KBM-7 (cell line): ENCODE measurements at regions not wholly inside any gene's neighbourhood (a gene's known extent, or its start where the extent isn't known, plus 50 kb on each side); places are given as distances from the start of the nearest gene placed in this dataset.

Experiments used
- DNase-seq: peaks from one replicate; pipeline ENCODE4 v3.0.0-alpha.2; 2015
- in situ Hi-C: fragments of 300-500 bp; cut with MboI; formaldehyde crosslinking; loops from 2 replicates; pipeline ENCODE4 v1.14.3; 2020; ENCODE audit warnings: low sequenced_read_pairs, low pct_unique_long_range_greater_than_20kb, mixed read lengths

DNA sequence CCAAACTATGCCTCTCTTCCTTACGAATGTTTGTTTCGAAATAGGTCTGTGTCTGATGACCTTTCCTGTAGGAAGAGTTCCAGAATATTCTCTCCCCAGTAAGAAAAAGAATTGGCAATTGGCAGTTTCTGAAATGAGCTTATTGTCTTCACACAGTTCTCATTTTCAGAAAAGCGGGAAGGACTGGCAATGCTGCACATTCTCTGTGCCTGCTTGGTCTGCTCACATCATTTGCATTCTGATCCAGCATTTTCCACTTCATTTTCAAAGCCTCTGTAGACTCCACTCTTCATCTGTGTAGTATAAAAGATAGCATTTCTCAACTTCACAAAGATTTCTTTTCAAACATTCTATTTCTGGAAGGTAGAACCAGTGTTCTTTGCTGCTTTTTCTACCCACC lies 120.6 kb upstream of the CCDC112 start:
- DNase-seq = no peak
- in situ Hi-C loops = no loop called here

DNA sequence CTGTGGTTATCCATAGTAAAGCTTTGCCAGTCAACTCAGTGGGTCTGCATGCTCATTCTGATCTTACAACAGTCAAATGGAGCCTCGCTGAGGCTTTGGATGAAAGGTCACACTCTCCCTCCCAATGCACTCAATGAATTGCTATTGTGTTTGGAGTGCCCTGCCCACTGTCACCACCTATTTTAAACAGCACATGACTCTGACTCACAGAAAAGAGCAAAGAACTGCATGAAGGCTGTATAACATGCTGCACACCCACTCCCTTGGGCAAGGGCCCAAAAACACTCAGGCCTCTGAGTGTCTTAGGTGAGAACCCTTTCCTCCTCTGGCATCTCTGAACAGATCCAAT lies 118.7 kb upstream of the CCDC112 start:
- in situ Hi-C loops = no loop called here
- DNase-seq = no peak

DNA sequence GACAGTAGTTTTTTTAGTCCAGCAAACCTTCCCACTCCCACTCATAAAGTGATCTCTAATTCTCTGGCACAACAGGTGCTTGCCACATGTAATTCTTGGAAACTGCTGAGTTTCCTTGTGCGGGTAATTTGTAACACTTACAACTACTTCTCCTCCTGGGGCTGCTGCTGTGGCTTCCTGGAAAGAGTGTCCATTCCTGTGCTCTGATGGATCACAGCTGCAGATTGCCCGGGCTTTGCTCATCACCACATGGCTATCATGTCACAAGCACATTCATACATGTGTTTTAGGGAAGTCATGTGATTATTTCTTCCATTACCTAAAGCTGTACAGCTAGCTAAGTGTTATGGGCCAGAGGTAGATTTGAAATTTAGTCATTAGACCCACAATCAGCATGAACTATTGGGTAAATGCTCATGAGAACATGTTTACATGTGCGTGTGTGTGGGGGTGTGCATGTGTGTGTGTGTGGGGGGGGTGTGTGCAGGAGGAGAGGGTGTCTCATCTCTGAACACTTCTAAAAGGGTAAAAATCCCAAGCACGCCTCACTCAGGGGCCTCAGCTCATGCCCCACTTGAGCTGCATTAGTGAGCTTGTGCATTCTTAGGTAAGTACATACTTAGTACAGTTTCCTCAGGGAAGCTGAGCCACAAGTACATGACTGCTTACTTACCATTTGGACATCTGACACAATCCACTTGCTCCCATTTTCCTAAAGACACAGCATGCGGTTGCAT lies 118.1 kb upstream of the CCDC112 start:
- DNase-seq = peak; percentile 31
- in situ Hi-C loops = no loop called here

DNA sequence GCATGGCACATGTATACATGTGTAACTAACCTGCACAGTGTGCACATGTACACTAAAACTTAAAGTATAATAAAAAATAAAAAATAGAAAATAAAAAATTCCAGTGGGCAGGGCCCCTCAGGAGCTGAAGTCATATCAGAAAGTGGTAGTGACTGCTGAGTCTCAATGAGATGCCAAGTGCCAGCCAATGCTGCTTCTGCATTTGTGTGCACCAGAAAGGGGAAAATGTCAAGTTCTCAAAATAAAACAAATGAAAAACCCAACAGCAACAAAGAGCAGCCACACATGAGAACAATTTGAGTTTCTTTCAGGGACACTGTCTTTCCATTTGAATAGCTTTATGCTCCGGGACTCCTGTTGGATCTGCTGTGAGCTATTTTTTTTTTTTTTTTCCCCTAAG lies 117.2 kb upstream of the CCDC112 start:
- in situ Hi-C loops = no loop called here
- no peak for DNase-seq

DNA sequence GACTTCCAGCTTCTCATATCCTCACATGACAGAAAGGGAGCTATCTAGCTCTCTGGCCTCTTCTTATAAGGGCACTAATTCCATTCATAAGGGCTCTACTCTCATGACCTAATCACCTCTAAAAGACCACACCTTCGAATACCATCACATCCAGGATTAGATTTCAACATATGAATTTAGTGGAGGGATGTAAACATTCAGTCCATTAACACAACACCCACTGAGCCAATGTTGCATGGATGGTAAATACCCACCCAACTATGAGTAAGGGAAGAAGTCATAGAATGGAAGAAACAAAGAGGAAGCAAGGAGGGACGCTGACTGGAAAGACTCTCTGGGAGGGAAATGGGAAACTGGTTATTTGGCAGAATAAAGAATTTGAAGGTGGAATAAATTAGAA lies 112.6 kb upstream of the CCDC112 start:
- in situ Hi-C loops = no loop called here
- DNase-seq = no peak

DNA sequence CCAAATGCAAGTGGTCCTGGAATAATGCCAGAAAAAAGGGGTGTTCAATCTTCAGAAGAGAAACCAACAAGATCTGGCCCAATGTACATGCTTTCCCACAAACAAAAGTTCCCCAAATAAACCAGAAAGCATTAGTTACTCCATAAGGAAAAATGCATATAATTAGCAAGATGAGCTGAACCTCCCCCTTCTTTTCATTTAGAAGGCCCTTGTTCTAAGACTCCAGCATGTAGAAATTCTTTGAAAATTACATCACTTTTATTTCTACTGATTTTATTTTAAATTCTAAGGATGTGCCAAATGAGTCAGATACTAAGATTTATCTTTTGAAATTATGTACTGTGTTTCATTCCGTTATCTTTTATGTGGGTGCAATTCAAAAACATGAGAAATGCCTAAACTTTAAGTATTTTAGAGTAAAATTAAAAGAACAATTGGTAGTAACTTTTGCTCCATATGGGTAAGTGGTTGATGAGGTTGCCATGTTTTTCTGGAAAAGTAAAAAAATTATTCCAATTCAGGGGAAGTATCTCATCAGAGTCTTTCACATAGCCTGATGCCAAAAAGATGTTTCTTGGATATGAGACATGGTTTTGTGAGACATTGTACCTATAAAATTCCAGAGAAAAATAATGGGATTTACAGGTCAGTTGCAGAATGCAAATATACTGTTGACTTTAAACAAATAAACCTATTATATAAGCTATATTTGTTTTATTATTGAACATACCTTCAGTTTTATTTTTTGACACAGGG lies 106.5 kb upstream of the CCDC112 start:
- no peak for DNase-seq
- in situ Hi-C loops = no loop called here

DNA sequence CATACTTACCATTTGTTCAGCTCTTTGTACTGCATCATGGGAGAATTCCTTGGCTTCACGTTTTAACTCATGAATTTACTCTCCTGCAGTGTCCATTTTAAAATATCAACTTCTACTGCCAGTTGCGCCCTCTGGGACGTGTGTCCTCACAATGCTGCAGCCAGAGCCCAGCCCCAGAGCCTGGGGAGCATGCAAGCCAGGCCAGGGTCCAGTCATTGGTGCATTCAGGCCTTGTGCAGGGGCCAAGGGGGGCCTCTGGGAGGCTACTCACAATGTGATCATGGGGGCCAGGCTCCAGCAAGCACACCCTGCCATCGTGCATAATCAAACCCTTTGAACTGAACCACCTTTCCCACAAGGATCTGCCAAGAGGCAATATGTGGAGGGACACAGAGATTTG lies 105.6 kb upstream of the CCDC112 start:
- in situ Hi-C loops = no loop called here

DNA sequence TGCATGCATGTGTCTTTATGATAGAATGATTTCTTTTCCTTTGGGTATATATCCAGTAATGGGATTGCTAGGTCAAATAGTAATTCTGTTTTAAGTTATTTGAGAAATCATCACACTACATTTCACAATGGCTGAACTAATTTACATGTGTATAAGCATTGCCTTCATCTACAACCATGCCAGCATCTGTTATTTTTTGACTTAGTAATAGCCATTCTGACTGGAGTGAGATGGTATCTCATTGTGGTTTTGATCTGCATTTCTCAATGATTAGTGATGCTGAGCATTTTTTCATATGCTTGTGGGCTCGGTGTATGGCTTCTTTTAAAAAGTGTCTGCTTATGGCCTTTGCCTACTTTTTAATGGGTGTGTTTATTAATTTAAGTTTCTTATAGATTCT lies 102.3 kb upstream of the CCDC112 start:
- no peak for DNase-seq
- in situ Hi-C loops = no loop called here

More for the DNA sequence above, 105.6 kb upstream of the CCDC112 start:
- no peak for DNase-seq

DNA sequence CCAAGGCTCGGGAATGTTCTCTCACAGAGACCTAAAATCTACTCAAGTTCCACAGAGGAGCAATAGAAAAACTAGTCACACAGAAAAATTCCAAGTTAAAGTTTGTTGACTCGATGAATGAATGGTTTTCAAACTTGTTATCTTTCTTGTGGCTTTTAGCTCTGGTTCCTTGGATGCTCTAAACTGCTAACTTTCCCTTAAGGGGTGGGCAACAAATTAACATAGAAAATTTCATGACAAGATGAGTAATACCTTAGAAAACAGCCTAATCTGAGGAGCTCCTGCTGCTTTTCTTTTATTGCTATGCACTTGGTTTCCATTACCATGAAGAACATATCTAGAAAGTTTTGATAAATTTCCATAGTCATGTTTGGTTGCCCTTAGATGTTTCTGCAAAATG lies 100.2 kb upstream of the CCDC112 start:
- DNase-seq = no peak
- in situ Hi-C loops = no loop called here

DNA sequence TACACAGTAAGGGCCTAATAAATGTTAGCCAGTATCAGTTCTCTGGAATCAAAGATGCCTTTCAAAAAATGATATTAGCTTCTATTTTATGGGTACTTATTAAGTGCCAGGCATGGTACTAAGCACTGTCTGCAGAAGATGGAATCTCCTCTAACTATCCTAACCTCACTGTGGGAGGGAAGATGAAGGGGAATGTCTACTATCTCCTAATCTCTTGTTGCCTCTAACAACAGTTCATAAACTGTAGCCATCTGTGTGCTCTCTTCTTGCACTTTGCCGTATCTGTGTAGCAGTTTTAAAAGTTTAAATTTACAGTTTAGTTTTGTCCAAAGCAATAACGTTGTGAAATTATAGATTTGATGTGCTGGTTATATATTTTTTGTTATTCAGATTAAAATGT lies 99.6 kb upstream of the CCDC112 start:
- in situ Hi-C loops = no loop called here

DNA sequence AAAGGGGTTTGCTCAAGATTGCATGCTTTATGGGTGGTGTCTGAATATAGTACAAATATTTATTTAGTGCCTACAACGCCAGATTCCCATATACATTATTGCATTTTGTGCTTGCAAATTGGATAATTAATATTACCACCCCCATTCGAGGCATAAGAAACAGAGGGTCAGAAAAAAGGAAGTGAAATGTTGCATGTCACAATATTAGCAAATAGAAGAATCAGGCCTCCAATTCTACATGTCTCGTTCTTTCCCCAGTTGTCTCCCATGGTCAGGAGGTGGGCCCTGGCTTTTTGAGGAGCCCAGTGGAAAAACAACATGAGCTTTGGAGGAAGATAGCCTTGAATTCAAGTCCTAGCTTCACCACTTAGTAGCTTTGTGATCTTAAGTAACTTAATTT lies 98.1 kb upstream of the CCDC112 start:
- DNase-seq = no peak
- in situ Hi-C loops = no loop called here

More for the DNA sequence above, 99.6 kb upstream of the CCDC112 start:
- DNase-seq = no peak

DNA sequence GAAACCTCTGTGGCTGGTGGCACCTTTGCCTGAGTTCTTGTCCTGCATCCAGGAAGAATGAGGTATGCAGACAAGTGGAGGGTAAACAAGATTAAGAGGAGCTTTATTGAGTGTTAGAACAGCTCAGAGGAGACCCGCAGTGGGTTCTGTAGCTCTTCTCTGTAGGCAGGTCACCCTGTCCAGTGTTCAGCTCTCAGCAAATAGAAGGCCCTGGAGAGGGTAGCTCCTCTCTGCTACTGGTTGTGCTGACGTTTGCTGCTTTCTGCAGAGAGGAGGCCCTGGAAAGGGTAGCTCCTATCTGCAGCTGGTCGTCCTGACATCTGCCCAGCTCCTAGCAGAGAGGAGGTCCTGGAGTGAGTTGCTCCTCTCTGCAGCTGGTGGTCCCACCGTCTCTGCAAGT lies 96.8 kb upstream of the CCDC112 start:
- DNase-seq = no peak
- in situ Hi-C loops = no loop called here

DNA sequence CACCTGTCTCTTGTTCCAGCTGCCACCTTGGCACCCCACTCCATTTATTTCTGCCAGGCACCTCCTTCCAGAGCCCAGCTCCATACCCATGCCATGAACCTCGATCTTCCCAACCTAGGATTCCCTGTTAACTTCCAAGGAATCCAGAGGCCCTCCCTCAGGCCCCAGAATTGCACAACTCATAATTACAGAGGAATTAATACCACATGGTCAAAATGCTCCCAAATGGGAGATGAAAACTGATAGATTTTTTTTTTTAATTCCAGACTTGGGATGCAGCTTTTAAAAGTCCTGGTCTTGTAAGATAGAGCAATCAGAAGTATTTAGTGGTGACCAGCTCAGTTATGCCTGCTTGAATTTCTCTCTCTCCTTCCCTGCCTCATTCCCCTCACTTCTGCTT lies 96.2 kb upstream of the CCDC112 start:
- DNase-seq = no peak
- in situ Hi-C loops = no loop called here

DNA sequence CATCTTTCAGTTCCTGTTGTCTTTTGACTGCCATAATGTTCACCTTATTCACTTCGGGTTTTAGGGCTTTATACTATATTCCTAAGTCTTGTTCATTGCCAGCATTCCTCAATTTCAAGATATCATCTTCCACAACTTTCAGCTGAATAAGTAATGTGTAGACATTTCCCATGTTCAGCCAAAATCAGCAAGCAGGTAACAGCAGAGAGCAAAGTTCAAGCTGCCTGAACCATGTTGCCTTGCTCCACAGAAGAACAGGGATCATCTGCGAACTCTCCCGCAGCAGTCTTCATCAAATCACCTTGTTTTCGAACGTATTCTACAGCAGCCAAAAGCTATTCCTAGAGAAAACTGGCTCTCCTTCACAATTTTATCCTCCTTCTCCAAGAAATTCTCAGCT lies 95.3 kb upstream of the CCDC112 start:
- in situ Hi-C loops = no loop called here

DNA sequence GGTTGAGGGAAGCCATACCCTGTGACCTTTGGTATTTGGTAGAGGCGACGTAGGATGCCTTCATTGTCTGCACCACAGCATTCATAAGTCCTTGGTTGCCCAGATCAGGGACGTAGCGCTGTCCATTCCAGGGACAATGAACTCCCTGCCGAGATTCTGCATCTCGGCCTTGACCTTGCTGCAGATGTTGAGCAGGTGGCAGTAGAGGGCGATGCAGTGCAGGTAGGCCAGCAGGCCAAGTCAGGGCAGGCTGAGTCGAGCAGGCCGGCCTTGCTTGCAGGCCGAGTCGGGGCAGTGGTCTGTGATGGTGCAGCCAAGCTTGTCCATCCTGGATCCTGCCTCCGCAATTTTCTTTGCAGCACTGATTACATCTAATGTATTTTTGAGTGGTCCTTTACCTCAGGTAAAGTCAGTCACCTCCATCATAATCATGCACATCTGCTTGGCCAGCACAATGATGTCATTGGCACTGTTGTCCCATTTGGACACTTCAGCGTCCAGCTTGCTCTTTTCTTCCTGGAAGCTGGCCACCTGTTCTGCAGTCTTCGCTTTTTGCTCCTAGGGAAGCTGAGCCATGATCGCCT lies 93.4 kb upstream of the CCDC112 start:
- in situ Hi-C loops = no loop called here
- no peak for DNase-seq

More for the DNA sequence above, 95.3 kb upstream of the CCDC112 start:
- no peak for DNase-seq

DNA sequence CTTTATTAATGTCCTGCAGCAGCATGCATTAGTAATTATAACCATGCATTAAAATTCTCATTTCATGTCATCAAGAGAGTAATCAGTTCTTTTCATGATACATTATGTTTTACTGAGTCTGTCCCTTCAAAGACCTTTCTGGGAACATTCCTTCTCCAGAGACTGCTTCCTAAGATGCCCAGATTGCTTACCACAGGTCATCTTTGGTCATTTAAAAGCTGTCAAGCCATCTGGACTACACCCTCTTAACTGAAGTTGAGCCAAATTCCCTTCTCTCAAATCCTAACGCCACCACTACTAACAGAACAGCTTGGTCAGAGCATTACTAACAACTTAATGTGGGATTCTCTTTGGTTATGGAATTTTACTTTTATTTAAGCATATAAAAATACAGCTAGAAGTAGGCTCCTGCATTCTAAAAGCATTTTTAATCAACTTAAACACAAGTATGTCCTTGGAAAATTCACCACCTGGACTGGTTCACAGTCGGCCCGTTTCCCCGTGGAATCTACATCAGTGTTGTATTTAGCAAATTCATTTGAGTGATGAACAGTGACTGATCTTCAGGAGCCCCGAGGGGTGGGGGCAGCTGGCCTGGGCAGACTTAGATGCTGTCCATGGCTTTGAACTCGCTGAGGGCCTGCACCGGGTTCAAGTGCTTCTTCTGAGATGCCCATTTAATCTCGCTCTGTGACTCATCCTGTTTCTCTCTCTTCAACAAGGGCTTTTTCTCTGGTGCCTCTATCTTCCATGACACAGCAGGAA lies 92.8 kb upstream of the CCDC112 start:
- DNase-seq = no peak
- in situ Hi-C loops = no loop called here

DNA sequence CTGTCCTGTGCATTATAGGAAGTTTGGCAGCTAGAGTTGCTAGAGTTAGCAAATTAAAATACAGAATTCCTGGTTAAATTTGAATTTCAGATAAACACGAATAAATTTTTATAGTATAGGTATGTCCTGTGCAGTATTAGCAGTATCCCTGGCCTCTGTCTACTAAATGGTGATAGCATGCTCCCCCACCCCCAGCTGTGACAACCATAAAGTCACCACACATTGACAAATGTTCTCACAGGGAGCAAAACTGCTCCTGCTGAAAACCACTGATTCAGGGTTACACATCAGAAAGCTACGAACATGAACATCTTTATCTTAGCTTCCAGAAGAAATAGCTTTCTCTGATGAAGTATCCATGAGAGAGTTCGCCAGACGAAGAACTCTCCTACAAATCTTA lies 91.8 kb upstream of the CCDC112 start:
- no peak for DNase-seq
- in situ Hi-C loops = no loop called here

DNA sequence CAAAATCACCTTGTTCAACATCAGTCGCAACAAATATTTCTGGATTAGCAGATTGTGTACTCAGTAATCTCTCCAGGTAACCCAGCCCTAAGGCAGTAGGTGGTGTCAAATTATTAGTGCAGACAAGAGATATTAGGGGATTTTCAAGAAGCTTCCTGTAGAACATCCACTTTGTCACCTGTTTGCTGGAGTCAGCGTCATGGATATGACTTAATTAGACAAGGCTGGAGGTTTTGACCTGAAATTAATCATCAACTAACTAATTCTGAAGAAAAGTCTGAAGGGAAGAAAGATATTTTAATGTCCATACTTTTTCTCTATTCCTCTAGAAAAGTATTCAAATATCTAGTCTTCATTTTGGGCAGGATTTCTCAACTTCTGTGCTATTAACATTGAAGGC lies 91.4 kb upstream of the CCDC112 start:
- in situ Hi-C loops = no loop called here
- DNase-seq = no peak

DNA sequence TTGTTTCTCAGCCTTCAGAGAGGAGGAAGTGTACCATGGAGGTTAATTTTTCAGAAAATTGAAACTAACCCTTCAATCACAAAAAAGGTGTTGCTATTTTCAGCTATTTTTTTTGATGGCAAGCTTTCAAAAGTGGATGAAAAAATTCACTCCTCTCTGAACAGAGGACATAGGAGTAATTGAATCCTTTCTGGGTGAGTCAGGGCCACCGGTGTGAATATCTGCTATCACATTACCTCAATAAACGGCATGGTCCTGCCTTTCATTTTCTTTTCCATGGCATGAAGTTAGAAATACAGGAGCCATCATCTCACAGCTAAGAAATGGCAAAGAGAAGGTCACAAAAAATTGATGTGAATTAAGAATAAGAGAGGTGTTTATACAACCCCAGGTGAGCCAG lies 90.2 kb upstream of the CCDC112 start:
- no peak for DNase-seq
- in situ Hi-C loops = no loop called here
